HG03432 (cell line): ENCODE measurements at regions not wholly inside any gene's neighbourhood (a gene's known extent, or its start where the extent isn't known, plus 50 kb on each side); places are given as distances from the start of the nearest gene placed in this dataset.
"Not testable (repeated sequence)": the region's sequence is repeated elsewhere in the genome, so short reads cannot be mapped to it uniquely, and the experiment has no call there.

ENCODE experiments used
- ATAC-seq: cut with Tn5 transposase; IDR thresholded peaks from one replicate; pipeline ENCODE4 v1.9.1; 2021; ENCODE audit warnings: mild to moderate bottlenecking, moderate library complexity; ENCODE audit not compliant: unreplicated experiment

DNA sequence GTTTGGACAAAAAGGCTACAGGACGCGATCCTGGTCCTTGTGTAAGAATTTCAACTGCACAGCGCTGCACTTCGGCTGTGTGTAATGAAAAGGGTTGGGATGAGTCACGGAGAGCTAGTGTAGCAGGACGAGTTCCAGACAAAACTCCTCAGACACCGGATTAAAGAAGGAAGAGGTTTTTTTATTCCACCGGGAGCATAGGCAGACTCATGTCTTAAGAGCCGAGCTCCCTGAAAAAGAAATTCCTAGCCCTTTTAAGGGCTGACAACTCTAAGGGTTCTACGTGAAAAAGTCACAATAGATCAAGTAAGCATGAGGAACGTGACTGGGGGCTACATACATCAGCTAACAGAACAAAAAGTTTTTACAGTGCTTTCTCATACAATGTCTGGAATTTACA, 54.8 kb upstream of the FAM90A1 start:
- not testable (repeated sequence) for ATAC-seq

DNA sequence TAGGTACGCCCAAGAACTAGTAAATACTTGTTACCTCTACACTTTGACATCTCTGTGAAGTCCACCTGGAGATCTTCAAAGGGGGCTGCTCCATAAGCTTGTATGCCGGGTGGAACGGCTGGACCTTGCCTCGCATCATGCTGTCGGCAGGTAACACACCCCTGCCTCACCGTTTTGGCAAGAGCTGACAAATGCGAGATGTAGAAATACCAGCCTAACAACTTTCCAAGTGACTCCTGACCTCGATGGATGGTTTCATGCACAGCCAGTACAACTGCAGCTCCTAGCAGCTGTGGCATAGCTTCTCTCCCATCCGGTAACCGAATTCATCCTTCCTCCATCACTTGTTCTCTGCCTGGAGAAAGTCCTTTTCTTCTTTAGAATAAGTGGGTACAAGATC, 58.3 kb upstream of the FAM90A1 start:
- ATAC-seq: not testable (repeated sequence)

DNA sequence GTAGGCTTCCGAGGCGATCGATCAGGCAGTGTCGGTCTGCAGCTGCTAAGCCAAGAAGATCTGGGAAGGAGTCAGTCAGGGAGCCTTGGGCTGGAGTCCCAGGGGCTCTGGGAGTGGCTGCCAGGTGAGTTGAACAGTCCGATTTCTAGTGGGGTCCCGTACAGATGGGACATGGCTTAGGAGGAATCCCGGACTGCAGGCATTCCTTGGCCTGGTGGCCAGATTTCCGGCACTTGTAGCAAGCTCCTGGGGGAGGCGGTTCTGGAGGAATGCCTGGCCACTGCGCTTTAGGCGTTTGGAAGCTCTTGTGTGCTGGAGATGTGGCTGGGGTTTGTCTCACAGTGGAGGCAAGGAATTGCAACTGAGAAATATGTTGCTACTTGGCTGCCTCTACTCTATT, 64.3 kb upstream of the FAM90A1 start:
- not testable (repeated sequence) for ATAC-seq

DNA sequence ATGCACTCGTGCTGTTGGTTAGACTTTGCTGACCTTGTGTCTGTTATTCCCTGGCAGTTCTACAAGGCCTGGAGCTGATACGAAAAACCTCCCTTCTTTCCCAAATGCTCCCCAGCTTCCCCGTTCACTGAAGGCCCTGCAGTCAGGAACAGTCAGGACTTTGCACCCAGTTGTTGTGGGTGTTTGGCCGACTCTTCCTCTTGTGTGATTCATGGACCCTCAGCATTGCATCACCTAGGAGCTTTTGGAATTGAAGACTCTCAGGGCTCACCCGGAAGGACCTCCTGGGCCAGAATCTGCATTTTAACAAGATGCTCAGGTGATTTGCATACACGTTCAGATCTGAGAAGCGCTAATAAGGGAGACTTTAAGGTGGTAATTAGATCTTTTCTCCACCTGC, 67.2 kb upstream of the FAM90A1 start:
- ATAC-seq: not testable (repeated sequence)

DNA sequence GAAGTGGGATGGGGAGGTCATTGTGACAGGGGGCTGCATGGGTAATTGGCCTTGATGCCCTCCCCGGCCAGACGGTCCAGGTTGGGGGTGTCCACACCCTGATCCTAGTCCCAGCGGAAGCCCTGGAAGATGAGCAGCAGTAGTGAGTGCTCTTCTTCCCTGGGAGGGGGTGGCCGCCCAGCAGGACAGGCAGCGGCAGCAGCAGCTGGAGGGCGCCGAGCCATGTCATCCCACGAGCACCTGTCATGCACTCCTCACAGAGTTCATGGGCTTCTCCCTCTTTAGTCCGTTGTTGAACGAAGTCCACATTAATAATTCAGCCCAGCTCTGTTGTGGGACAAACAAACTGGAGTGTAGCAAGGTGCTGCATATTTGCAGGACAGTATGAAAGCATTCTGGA, 81.2 kb upstream of the FAM90A1 start:
- ATAC-seq: not testable (repeated sequence)

DNA sequence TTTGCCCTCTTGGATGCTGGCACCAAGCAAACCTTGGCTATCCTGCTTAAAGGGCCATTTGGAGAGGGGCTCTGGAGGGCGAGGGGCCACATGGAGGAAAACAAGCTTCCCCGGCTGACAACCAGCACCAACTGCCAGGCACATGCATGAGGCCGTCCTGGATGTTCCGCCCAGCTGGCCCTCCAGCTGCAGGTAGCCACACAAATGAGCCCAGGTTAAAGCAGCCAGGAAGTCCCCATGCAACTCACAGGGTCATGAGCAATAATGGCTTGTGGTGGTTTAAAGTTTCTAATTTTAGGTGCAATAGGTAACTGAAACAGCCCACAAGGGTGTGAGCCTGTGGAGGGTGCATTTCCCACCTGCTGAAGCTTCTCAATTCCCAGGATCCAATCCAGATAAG, 88.6 kb upstream of the FAM90A1 start:
- not testable (repeated sequence) for ATAC-seq

DNA sequence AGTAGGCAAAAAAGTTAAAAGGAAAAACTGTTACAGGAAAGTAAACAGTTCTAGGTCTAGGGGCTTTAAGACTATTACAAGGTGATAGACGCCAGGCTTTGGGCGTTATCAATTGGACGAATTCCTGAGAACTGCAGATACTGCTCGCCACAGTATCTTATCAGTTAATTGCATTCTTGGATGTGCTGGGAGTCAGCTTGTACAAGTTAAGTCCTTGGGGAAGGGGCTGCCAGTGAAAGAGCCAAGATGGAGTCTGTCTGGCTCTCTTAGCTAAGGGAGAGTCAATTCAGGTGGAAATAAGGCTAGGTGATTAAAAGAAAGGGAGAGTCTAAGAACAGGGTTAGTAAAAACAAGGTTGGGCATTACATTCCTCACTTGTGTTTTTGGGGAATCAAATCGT, 90.3 kb upstream of the FAM90A1 start:
- not testable (repeated sequence) for ATAC-seq

DNA sequence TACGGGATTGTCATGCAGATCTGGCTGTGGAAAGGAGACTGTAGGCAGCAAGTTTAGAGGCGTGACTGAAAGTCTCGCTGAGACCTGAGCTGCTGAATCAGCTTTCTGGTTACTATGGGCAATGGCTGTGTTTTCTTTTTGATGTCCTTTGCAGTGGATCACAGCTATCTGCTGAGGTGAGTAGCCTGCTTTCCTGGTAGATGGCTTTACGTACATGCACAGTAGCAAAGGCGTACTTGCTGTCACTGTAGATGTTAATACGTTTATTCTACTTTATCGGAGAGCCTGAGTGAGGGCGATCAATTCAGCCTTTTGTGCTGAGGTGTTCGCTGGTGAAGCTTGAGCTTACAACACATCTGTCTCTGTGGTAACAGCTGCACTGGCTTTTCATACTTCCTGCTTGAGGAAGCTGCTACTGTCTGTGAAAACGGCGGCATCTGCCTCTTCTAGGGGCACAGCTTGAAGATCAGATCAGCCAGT, 92.9 kb upstream of the FAM90A1 start:
- not testable (repeated sequence) for ATAC-seq

DNA sequence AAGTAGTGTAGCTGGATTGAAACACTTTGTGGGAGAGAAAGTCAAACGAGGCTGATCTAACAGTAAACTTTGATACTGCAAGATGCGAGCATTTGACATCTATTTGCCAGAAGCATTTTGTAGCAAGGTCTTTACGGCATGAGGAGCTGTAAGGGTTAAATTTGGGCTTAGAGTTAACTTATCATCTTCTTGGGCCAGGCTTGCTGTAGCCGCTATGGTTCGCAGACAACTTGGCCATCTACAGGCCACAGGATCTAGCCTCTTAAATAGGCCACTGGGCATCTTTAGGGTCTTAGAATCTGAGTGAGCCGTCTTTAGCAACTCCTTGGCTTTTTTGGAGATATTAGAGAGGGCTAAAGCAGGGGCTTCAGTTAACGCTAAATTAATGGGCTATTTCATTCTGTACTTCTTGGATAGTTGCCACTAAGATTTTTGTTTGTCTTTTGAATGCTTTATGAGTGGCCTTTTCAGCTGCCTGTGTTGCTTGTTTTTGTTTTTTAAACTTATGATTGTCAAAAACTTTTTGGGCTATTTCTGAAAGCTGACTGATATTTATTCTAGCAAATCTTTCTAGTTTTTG, 93.5 kb upstream of the FAM90A1 start:
- ATAC-seq: not testable (repeated sequence)

DNA sequence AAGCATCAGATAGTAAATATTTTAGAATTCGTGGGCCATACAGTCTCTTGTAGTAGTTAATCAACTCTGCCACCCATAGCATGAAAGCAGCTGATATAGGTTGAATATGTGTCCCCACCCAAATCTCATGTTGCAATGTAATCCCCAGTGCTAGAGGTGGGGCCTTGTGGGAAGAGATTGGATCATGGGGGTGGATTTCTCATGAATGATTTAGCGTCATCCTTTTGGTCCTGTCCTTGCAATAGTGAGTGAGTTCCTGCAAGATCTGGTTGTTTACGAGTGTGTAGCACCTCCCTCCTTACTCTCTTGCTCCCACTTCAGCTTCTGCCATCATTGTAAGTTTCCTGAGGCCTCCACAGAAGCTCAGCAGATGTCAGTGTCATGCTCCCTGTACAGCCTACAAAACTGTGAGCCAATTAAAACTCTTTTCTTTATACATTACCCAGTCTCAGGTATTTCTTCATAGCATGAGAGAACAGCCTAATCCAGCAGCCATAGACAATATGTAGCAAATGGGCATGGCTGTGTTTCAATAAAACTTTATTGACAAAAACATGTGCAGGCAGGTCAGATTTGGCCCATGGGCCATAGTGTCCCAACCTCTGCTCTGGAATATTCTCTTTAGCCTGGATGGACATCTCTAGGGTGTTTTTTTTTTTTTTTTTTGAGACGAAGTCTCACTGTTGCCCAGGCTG, 97.9 kb upstream of the FAM90A1 start:
- not testable (repeated sequence) for ATAC-seq

DNA sequence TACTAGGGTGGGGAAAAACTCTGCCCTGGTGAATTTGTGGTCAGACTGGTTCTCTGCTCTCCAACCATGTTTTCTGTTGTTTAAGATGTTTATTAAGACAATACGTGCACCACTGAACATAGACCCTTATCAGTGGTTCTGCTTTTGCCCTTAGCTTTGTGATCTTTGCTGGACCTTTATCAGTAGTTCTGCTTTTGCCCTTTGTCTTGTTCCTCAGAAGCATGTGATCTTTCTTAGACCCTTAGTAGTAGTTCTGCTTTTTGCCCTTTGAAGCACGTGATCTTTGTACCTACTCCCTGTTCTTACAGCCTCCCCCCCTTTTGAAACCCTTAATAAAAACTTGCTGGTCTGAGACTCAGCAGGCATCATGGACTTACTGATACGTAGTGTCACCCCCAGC, 101.4 kb upstream of the FAM90A1 start:
- ATAC-seq: not testable (repeated sequence)

DNA sequence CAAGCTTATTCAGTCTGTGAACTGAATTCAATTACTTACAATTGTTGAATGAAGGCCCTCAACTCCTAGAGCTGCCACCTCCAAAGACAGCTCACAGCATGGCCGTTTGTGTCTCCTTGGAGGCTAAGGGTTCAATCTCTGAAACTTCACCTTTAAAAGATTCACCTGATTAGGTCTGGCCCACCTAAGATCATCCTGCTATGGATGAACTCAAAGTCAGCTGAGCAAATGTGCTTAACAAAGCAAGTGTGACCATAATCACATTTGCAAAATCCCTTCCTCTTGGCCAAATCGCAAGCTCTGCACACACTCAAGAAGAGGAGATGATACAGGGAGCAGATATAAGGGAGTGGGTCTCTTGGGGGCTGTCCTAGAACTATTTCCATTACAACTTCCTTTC, 105.0 kb upstream of the FAM90A1 start:
- not testable (repeated sequence) for ATAC-seq

DNA sequence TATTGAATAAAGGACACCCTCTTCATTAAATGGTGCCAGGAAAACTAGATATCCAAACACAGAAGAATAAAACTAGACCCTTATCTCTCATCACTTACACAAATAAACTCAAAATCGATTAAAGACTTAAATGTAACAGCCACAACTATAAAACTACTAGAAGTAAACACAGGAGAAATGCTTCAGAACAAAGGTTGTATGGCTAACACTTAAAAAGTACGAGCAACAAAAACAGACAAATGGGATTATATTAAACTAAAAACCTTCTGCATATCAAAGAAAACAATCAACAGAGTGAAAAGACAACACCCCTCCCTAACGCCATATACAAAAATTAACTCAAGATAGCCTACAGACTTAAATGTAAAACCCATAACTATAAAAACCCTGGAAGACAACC, 104.7 kb upstream of the CLEC6A start:
- not testable (repeated sequence) for ATAC-seq

DNA sequence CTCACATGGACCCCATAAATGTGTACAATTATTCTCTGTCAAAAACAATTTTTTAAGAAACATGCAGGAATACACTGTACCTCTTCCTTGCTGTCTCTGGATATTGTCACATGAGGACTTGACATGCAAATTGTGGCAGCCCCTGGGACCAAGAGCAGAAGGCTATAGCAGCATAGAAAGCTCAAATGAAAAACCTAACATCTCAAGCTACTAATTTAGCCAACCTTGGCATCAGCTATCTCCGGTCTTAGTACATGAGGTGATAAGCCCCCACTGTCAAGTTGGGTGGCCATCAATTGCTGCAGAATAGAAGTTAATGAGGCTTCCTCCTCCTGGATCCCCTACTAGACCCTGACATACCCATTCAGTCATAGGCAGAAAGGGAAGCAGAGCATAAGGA, 101.0 kb upstream of the CLEC6A start:
- not testable (repeated sequence) for ATAC-seq

DNA sequence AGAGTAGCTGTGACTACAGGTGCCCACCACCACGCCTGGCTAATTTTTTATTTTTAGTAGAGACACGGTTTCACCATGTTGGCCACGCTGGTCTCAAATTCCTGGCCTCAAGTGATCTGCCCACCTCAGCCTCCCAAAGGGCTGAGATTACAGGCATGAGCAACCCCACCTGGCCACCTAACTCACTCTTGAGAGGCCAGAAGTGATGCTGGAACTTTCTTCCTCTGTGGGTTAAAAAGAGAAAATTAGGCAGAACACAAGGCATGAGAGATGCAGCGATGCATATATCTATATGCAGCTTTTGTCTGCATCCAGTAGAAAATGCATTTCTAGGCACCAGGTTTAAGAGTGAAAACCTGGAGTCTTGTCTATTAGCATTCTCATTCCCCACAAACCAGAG, 100.2 kb upstream of the CLEC6A start:
- ATAC-seq: not testable (repeated sequence)

DNA sequence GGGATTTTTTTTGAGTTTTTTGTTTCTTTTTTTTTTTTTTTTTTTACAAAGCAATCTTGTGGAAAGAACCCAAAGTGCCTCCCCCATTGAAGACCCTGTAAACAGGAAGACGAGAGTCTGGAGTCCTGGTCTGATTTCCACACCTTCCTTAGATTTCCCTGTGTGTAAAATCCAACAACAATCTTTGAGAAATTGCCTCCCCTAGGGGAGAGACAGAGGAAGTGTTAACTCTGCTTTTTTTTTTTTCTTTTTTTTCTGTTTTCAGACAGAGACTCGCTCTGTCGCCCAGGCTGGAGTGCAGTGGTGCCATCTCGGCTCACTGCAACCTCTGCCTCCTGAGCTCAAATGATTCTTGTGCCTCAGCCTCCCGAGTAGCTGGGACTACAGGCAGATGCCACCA, 82.0 kb upstream of the CLEC6A start:
- ATAC-seq: not testable (repeated sequence)

DNA sequence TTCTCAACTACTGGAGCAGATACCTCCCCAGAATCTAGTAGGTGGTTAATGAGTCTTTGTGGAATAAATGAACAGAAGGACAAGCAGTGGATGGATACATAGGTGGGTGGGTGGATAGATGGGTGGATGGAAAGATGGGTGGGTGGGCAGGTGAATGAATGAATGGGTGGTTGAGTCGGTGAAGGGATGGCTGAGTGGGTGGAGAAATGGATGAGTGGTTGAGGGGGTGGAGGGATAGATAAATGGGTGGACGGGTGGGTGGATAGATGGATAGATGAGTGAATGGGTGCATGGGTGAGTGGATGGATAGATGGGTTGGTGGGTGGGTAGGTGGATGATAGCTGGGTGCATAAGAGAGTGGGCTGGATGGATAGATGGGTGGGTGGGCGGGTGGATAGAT, 80.6 kb upstream of the CLEC6A start:
- ATAC-seq: not testable (repeated sequence)

DNA sequence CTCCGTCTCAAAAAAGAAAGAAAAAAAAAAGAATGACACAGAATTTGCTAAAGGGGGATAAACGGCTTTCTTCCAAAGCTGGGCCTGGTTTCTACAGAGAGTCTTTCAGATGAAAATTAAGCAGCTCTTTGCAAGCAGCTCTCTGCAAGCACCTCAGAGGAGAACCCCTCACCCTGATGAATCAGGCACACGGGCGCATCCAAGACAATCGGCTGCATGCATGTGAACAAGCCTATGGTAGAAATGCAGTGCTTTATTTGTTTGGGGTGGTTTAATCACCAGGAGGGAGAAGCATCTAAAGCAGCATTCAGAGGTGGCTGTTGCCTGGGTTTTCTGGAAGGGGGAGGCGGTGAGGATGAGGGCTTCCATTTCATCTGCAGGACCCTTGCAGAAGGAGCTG, 78.0 kb upstream of the CLEC6A start:
- not testable (repeated sequence) for ATAC-seq

DNA sequence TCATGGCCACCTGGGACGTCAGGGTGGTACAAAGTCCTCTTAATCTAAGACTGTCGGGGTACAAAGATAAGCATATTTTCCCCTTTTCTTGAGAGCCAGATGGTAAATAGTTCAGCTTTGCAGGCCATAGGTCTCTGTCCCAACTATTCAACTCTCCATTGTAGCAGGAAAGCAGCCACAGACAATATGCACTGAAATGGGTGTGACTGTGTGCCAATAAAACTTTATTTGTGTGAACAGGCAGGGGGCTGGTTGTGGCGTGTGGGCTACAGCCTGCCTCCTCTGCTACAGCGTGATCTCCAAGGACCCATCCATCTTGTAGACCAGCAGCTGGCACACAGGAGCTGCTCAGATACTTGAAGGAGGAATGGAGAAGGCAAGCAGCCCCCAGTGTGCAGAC, 73.2 kb upstream of the CLEC6A start:
- ATAC-seq: not testable (repeated sequence)

DNA sequence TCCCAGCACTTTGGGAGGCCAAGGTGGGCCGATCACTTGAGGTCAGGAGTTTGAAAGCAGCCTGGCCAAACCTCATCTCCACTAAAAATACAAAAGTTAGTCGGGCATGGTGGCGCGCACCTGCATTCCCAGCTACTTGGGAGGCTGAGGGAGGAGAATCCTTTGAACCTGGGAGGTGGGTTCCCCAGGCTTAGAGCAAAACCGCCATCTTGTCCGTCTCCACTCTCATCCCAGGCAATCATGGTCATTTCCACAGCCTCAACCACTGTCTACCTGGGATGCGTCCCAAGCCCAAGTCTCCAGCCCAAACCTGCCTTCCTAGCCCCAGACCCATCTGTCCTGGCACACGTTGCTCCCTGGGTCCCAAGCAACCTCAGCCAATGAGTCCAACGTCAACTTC, 71.1 kb upstream of the CLEC6A start:
- ATAC-seq: not testable (repeated sequence)

DNA sequence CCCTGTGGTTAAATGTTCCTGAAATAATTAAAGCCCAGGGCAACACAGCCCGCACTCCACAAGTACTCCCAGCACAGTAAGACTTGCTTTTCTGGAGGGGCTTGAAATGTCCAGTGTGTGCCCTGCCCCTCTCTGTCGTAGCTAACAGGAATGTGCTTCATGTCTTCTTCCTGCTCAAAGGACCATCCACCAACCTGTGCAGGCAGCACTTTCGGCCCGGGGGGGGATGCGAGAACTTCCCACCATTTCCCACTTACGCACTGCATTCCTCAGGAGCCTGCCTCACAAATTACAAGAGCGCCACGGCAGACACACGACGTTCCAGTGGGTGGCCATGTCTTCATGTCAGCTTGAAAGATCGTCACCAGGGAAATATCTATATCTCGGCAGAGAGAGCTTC, 70.3 kb upstream of the CLEC6A start:
- not testable (repeated sequence) for ATAC-seq

DNA sequence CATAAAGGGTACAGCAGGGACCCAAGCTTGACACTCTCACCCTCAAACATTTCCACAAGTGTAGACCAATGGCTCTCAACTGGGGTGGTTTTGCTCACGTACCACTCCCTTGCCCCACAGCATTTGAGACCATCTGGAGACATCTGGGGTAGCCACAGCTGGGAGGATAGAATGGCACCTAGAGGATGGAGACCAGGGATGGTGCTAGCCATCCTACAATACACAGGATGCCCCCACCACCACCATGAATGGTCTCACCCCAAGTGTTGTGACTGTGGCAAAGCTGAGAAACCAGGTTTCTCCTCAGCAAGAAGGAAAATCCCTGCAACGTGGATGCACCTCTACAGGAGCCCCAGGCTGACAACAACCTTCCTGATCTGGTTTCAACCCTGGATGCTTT, 69.1 kb upstream of the CLEC6A start:
- not testable (repeated sequence) for ATAC-seq
